ENCODE measurements at regions not wholly inside any gene's neighbourhood (a gene's known extent, or its start where the extent isn't known, plus 50 kb on each side); places are given as distances from the start of the nearest gene placed in this dataset.

GRCh38 chr5:136811086-136811485 lies 445.7 kb upstream of the TRPC7 start:
- H3K27me3 ChIP-seq (replicated peaks; ENCODE audit: insufficient read depth, low read depth, low read length, poor library complexity) = no peaks in the 10 kb centered on the region
- BruUV-seq (replicated peaks) = no TSS peak
- no peak overlapping the region for H3K27ac ChIP-seq (ENCODE audit: low read depth, low read length, poor library complexity, severe bottlenecking)
- H3K4me3 ChIP-seq (ENCODE audit: low read depth, low read length, poor library complexity, severe bottlenecking) = no peak overlapping the region
- H3K4me1 ChIP-seq (ENCODE audit: insufficient read depth, low read length, poor library complexity, severe bottlenecking) = no peaks in the 10 kb centered on the region
- no peaks in the 10 kb centered on the region for H3K9me3 ChIP-seq (ENCODE audit: low read depth, low read length, poor library complexity, severe bottlenecking)
- intact Hi-C loops (cut with micrococcal nuclease; ENCODE audit: unreplicated experiment) = no loop called here
- no peak for DNase-seq (ENCODE audit: low spot score)
- POLR2A ChIA-PET (ENCODE audit: low non-redundant PET) = no interaction called here
- TF ChIP-seq EZH2 (IDR thresholded peaks at IDR 0.05; ENCODE audit: borderline replicate concordance, low read depth, low read length, poor library complexity, severe bottlenecking) (no peak), CTCF (conservative IDR thresholded peaks at IDR 0.05; ENCODE audit: low read depth, low read length) (no peak)
- no peaks in the 10 kb centered on the region for H3K36me3 ChIP-seq (ENCODE audit: insufficient read depth, low read length, poor library complexity, severe bottlenecking)
- CTCF ChIA-PET = no interaction called here

- Histone ChIP-seq H3K4me1 (ENCODE audit: insufficient read depth, low read length, poor library complexity, severe bottlenecking) (no peaks in the 10 kb centered on the region), H3K9me3 (ENCODE audit: low read depth, low read length, poor library complexity, severe bottlenecking) (no peaks in the 10 kb centered on the region), H3K4me3 (ENCODE audit: low read depth, low read length, poor library complexity, severe bottlenecking) (no peak overlapping the region), H3K27ac (ENCODE audit: low read depth, low read length, poor library complexity, severe bottlenecking) (no peak overlapping the region), H3K27me3 (replicated peaks; ENCODE audit: insufficient read depth, low read depth, low read length, poor library complexity) (no peaks in the 10 kb centered on the region), H3K36me3 (ENCODE audit: insufficient read depth, low read length, poor library complexity, severe bottlenecking) (no peaks in the 10 kb centered on the region)
- intact Hi-C loops (cut with micrococcal nuclease; ENCODE audit: unreplicated experiment) = no loop called here
- CTCF ChIA-PET = no interaction called here
- TF ChIP-seq CTCF (conservative IDR thresholded peaks at IDR 0.05; ENCODE audit: low read depth, low read length) (no peak), EZH2 (IDR thresholded peaks at IDR 0.05; ENCODE audit: borderline replicate concordance, low read depth, low read length, poor library complexity, severe bottlenecking) (no peak)
- BruUV-seq (replicated peaks) = no TSS peak
- DNase-seq (ENCODE audit: low spot score) = no peak
- POLR2A ChIA-PET (ENCODE audit: low non-redundant PET) = no interaction called here
These were observed 445.0 kb upstream of the TRPC7 start for GRCh38 chr5:136810261-136810801.

GRCh38 chr5:136809382-136809781 lies 444.0 kb upstream of the TRPC7 start:
- CTCF ChIA-PET = no interaction called here
- no TSS peak for BruUV-seq (replicated peaks)
- Histone ChIP-seq H3K9me3 (ENCODE audit: low read depth, low read length, poor library complexity, severe bottlenecking) (no peaks in the 10 kb centered on the region), H3K27me3 (replicated peaks; ENCODE audit: insufficient read depth, low read depth, low read length, poor library complexity) (no peaks in the 10 kb centered on the region), H3K4me3 (ENCODE audit: low read depth, low read length, poor library complexity, severe bottlenecking) (no peak overlapping the region), H3K36me3 (ENCODE audit: insufficient read depth, low read length, poor library complexity, severe bottlenecking) (no peaks in the 10 kb centered on the region), H3K27ac (ENCODE audit: low read depth, low read length, poor library complexity, severe bottlenecking) (no peak overlapping the region), H3K4me1 (ENCODE audit: insufficient read depth, low read length, poor library complexity, severe bottlenecking) (no peaks in the 10 kb centered on the region)
- intact Hi-C loops (cut with micrococcal nuclease; ENCODE audit: unreplicated experiment) = no loop called here
- no peak for TF ChIP-seq EZH2 (IDR thresholded peaks at IDR 0.05; ENCODE audit: borderline replicate concordance, low read depth, low read length, poor library complexity, severe bottlenecking)
- TF ChIP-seq CTCF (conservative IDR thresholded peaks at IDR 0.05; ENCODE audit: low read depth, low read length) = no peak
- POLR2A ChIA-PET (ENCODE audit: low non-redundant PET) = no interaction called here
- DNase-seq (ENCODE audit: low spot score) = no peak

All from A673 (cell line).